Cardiac muscle cell (in vitro differentiated cells and primary cell): ENCODE measurements at regions not wholly inside any gene's neighbourhood (a gene's known extent, or its start where the extent isn't known, plus 50 kb on each side); places are given as distances from the start of the nearest gene placed in this dataset.

Experiments used
- DNase-seq, 2 donors: peaks; one replicate each; pipeline versions ENCODE4 v3.0.0 to v3.0.0-alpha.2; 2010 to 2017; ENCODE audit warnings: low read depth in 1 of 2, low spot score in 1 of 2
- H3K27ac ChIP-seq: fragments of 200-600 bp; sonication (generic); 2 replicates; pipeline ENCODE4 v1.5.1; 2016
- H3K27me3 ChIP-seq: fragments of 200-600 bp; sonication (generic); 2 replicates; pipeline ENCODE4 v1.6.0; 2016; ENCODE audit warnings: control low read depth
- H3K36me3 ChIP-seq: fragments of 200-600 bp; sonication (generic); 2 replicates; pipeline ENCODE4 v1.5.1; 2016; ENCODE audit warnings: control low read depth
- H3K4me1 ChIP-seq: fragments of 200-600 bp; sonication (generic); 2 replicates; pipeline ENCODE4 v1.8.1; 2017; ENCODE audit warnings: low read depth, mild to moderate bottlenecking, mixed run types
- H3K4me3 ChIP-seq: fragments of 200-600 bp; sonication (generic); 2 replicates; pipeline ENCODE4 v1.5.1; 2016; ENCODE audit warnings: mild to moderate bottlenecking
- H3K9me3 ChIP-seq: fragments of 200-600 bp; sonication (generic); 2 replicates; pipeline ENCODE4 v1.5.1; 2017; ENCODE audit warnings: low read depth, mild to moderate bottlenecking, control low read depth
- CTCF ChIP-seq: IDR thresholded peaks from 2 replicates; pipeline ENCODE4 v1.5.1; 2012; ENCODE audit warnings: low read depth, mild to moderate bottlenecking, low read length

GRCh38 chr5:40238066-40238745, 441.5 kb upstream of the PTGER4 start:
- no peaks in the 10 kb centered on the region for H3K36me3 ChIP-seq
- no peak for DNase-seq
- H3K27ac ChIP-seq = no peak overlapping the region
- H3K4me3 ChIP-seq = no peak overlapping the region
- no peaks in the 10 kb centered on the region for H3K9me3 ChIP-seq
- H3K4me1 ChIP-seq = no peaks in the 10 kb centered on the region
- H3K27me3 ChIP-seq = no peaks in the 10 kb centered on the region
- no peak for TF ChIP-seq CTCF

- H3K27ac ChIP-seq = no peak overlapping the region
- no peak for TF ChIP-seq CTCF
- H3K9me3 ChIP-seq = no peaks in the 10 kb centered on the region
- no peak overlapping the region for H3K4me3 ChIP-seq
- no peak for DNase-seq
- no peaks in the 10 kb centered on the region for H3K36me3 ChIP-seq
- H3K27me3 ChIP-seq = no peaks in the 10 kb centered on the region
- no peaks in the 10 kb centered on the region for H3K4me1 ChIP-seq
These were observed 444.0 kb upstream of the PTGER4 start for GRCh38 chr5:40235471-40236400.

- DNase-seq = no peak
- Histone ChIP-seq H3K4me1 (no peaks in the 10 kb centered on the region), H3K27me3 (no peaks in the 10 kb centered on the region), H3K36me3 (no peaks in the 10 kb centered on the region), H3K27ac (no peak overlapping the region), H3K9me3 (no peaks in the 10 kb centered on the region), H3K4me3 (no peak overlapping the region)
- TF ChIP-seq CTCF = no peak
These were observed 446.4 kb upstream of the PTGER4 start for GRCh38 chr5:40233268-40233667.

- no peak for DNase-seq
- TF ChIP-seq CTCF = no peak
- H3K4me1 ChIP-seq = no peaks in the 10 kb centered on the region
- H3K27me3 ChIP-seq = peaks cover 6% of the 10 kb centered on the region
- H3K9me3 ChIP-seq = no peaks in the 10 kb centered on the region
- no peak overlapping the region for H3K27ac ChIP-seq
- no peaks in the 10 kb centered on the region for H3K36me3 ChIP-seq
- H3K4me3 ChIP-seq = no peak overlapping the region
These were observed 451.8 kb upstream of the PTGER4 start for GRCh38 chr5:40227931-40228330.

GRCh38 chr5:40227366-40227765, 452.3 kb upstream of the PTGER4 start:
- Histone ChIP-seq H3K36me3 (no peaks in the 10 kb centered on the region), H3K4me3 (no peak overlapping the region), H3K27me3 (peaks cover 6% of the 10 kb centered on the region), H3K4me1 (no peaks in the 10 kb centered on the region), H3K27ac (no peak overlapping the region), H3K9me3 (no peaks in the 10 kb centered on the region)
- TF ChIP-seq CTCF = no peak
- no peak for DNase-seq
